NCI-H1436 (cell line): ENCODE measurements at regions not wholly inside any gene's neighbourhood (a gene's known extent, or its start where the extent isn't known, plus 50 kb on each side); places are given as distances from the start of the nearest gene placed in this dataset.
"Not testable (repeated sequence)": the region's sequence is repeated elsewhere in the genome, so short reads cannot be mapped to it uniquely, and the experiment has no call there.

Source experiments
- DNase-seq: peaks from one replicate; lab custom pipeline; 2025; lab: John Stamatoyannopoulos, UW

DNA sequence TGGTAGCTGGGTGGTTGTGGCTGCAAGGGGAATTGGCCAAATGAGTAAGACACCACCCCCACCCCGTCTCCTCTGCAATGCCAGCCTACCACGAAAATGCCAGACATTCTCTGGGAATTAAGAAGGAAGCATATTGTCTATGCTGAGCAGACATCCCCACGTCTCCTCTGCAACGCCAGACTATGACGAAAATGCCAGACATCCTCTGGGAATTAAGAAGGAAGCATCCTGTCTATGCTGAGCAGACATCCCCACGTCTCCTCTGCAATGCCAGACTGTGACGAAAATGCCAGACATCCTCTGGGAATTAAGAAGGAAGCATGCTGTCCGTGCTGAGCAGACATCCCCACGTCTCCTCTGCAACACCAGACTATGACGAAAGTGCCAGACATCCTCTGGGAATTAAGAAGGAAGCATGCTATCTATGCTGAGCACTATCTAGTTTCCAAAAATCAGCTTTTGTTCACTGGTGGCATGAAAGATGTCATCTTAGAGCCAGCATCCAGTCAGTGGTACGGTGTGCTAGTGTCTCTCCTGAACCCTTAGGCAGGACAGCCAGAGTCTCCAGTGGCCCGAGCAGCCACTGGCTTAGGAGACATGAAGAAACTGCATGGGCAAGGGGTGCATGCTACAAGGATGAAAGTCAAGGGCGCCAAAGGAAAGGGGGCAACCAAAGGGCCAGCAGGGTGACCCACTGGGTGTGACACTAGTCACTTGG, 339.8 kb upstream of the FRG1 start:
- DNase-seq: no peak

GRCh38 chr4:189602827-189603226, 337.8 kb upstream of the FRG1 start:
- DNase-seq: not testable (repeated sequence)

DNA sequence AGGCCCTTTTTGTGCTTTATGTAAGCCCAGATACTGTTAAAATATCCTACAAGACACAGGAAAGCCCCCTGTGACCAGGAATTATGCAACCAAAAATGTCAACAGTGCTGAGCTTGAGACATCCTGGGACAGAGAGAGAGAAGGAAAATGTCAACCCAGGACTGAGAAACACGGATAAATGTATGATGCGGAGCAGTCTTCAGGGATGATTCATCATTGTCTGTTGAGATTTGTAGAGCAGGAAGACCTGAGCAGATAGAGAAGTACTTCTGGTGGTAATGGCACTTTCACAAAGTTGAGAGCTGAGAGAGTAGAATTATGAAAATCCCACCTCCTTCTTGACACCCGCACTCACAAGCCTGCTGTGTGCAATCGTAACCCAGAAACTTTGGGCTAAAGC, 330.1 kb upstream of the FRG1 start:
- not testable (repeated sequence) for DNase-seq

GRCh38 chr4:189613207-189613606, 327.5 kb upstream of the FRG1 start:
- DNase-seq: no peak

- DNase-seq: no peak
Observed at GRCh38 chr4:189615217-189615663, 325.4 kb upstream of the FRG1 start.

GRCh38 chr4:189617741-189618140, 322.9 kb upstream of the FRG1 start:
- DNase-seq: not testable (repeated sequence)

GRCh38 chr4:189619441-189620250, 321.0 kb upstream of the FRG1 start:
- DNase-seq: not testable (repeated sequence)

DNA sequence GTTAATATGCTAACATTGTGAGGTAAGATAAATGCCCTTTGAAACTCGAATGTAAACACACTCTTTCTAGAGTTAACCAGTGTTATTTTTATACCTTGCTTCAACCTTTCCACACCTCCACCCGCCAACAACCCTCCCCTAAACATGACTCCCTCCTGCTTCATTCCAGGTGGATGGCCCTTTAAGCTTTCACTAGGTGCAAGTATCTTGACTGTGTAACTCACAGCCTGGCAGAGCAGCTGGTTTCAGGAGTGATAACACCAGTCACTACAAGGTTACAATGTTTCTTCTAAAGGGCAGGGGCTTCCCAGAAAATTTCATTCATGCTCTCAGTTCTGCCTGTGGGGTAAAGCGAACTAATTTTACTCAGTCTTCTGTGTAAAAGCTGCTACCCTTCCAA, 318.1 kb upstream of the FRG1 start:
- not testable (repeated sequence) for DNase-seq

GRCh38 chr4:189627041-189627440, 313.6 kb upstream of the FRG1 start:
- DNase-seq: not testable (repeated sequence)

DNA sequence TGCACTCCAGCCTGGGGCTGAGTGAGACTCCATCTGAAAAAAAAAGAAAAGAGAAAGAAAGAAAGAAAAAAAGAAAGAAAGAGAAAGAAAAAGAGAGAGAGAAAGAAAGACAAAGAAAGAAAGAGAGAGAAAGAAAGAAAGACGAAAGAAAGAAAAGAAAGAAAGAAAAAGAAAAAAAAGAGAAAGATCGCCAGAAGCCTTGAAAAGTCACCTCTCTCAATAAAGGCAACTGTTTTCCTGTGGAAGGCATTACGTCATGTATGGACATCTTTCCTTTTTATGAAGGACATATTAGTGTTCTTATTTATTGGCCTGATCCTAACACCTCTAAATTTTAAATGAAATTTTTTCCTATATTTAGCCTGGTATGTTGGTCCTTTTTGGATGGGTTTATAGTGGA, 310.9 kb upstream of the FRG1 start:
- not testable (repeated sequence) for DNase-seq

GRCh38 chr4:189630913-189631567, 309.6 kb upstream of the FRG1 start:
- DNase-seq: not testable (repeated sequence)

- not testable (repeated sequence) for DNase-seq
Observed at GRCh38 chr4:189631568-189631916, 309.1 kb upstream of the FRG1 start.

- not testable (repeated sequence) for DNase-seq
Observed at GRCh38 chr4:189650436-189650835, 290.2 kb upstream of the FRG1 start.

- DNase-seq: not testable (repeated sequence)
Observed at GRCh38 chr4:189653130-189653653, 287.5 kb upstream of the FRG1 start.

DNA sequence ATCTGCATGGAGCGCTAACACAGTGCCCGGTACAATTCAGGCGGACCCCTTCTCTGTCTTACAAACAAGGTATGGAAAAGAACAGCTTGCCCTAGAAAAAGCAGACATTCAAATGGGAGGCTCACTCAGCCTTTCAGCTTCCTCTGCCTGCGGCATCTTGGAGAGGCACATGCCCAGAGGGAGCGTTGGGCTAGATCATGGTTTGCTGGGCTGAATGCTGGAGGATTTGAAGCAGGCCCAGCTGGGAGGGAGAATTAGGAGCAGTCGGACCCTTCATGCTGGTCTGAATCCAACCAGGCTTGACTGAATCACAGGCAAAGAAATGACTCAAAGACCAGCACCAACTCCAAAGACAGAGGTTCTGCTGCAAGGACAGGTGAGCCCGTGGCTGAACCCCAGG, 286.7 kb upstream of the FRG1 start:
- DNase-seq: not testable (repeated sequence)

GRCh38 chr4:189654396-189654795, 286.3 kb upstream of the FRG1 start:
- DNase-seq: not testable (repeated sequence)

- DNase-seq: not testable (repeated sequence)
Observed at GRCh38 chr4:189655817-189656216, 284.9 kb upstream of the FRG1 start.

DNA sequence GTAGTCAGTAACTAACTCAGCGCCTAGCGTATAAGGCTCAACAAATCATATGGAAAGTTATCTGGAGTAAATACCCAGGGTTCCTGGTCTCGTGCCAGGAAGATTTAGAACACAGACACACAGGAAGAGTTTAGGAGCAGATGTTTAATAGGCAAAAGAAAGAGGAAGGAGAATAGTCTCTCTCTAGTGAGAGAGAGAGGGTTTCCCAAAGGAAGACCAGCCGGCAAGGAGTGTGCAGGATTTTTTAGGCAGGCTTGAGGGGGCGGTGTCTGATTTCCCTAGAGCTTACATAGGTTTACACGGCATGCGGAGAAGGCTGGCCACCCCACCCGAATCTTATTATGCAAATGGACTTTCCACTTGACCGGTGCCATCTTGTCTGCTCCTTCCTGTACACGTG, 284.0 kb upstream of the FRG1 start:
- DNase-seq: no peak

- not testable (repeated sequence) for DNase-seq
Observed at GRCh38 chr4:189658259-189658658, 282.4 kb upstream of the FRG1 start.

DNA sequence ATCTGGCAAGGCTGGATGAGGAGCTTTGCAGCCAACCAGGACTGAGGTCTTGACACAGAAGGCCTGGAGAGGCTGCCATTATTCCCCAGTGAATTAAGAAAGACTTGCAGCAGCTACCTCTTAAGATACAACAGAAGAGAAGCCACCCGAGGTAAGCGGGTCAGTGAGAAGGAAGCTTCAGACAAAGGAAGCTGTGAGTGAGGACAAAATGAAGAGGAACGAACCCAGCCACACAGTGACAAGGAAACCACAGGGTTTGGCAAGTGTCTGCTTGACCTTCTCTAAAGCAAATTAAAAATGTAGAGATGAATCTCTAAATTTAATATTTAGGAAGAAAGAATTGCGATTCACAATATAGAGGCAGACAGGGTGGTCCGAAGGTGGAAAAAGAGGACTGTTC, 281.8 kb upstream of the FRG1 start:
- not testable (repeated sequence) for DNase-seq

- no peak for DNase-seq
Observed at GRCh38 chr4:189659287-189659686, 281.4 kb upstream of the FRG1 start.

- no peak for DNase-seq
Observed at GRCh38 chr4:189660722-189661360, 279.8 kb upstream of the FRG1 start.
